Spleen (tissue), 11 donors: ENCODE measurements at regions not wholly inside any gene's neighbourhood (a gene's known extent, or its start where the extent isn't known, plus 50 kb on each side); places are given as distances from the start of the nearest gene placed in this dataset.

ENCODE experiments used
- DNase-seq: peaks from one replicate; pipeline ENCODE4 v3.0.0-alpha.2; 2020
- H3K27ac ChIP-seq, 8 donors: fragments of 200-600 bp; sonication (generic) in 7 of 8; 1 replicate in 4 of 8; 2 replicates in 4 of 8; pipeline versions ENCODE4 v1.5.0 to v1.8.0; 2016 to 2021; ENCODE audit warnings: inconsistent platforms in 4 of 8, mild to moderate bottlenecking in 4 of 8, moderate library complexity in 1 of 8
- H3K27me3 ChIP-seq, 7 donors: fragments of 200-600 bp; sonication (generic) in 6 of 7; replicated peaks in 1 of 7; 1 replicate in 4 of 7; 2 replicates in 3 of 7; pipeline versions ENCODE4 v1.5.0 to v1.8.0; 2016 to 2021; ENCODE audit warnings: inconsistent platforms in 3 of 7, mild to moderate bottlenecking in 1 of 7
- H3K36me3 ChIP-seq, 6 donors: fragments of 200-600 bp; sonication (generic) in 5 of 6; 1 replicate in 4 of 6; 2 replicates in 2 of 6; pipeline versions ENCODE4 v1.5.0 to v1.8.0; 2016 to 2021; ENCODE audit warnings: inconsistent platforms in 2 of 6
- H3K4me1 ChIP-seq, 6 donors: fragments of 200-600 bp; sonication (generic) in 5 of 6; 1 replicate in 3 of 6; 2 replicates in 3 of 6; pipeline versions ENCODE4 v1.5.0 to v1.8.0; 2016 to 2021; ENCODE audit warnings: inconsistent platforms in 3 of 6
- H3K4me3 ChIP-seq, 8 donors: fragments of 200-600 bp; sonication (generic) in 7 of 8; 1 replicate in 4 of 8; 2 replicates in 4 of 8; pipeline versions ENCODE4 v1.5.0 to v1.8.0; 2016 to 2021; ENCODE audit warnings: inconsistent platforms in 4 of 8, mild to moderate bottlenecking in 4 of 8, moderate library complexity in 2 of 8
- H3K9me3 ChIP-seq, 8 donors: fragments of 200-600 bp; sonication (generic) in 7 of 8; 1 replicate in 4 of 8; 2 replicates in 4 of 8; pipeline versions ENCODE4 v1.5.0 to v1.8.0; 2016 to 2021; ENCODE audit warnings: inconsistent platforms in 4 of 8
- CTCF ChIP-seq, 11 experiments: fragments of 200-600 bp in 7 of 11; fragments of 450-650 bp in 4 of 11; sonication (generic) in 4 of 11; IDR thresholded peaks in 8 of 11; conservative IDR thresholded peaks in 3 of 11; 1 replicate in 7 of 11; 2 replicates in 4 of 11; pipeline versions ENCODE4 v1.4.0 to v1.8.0; 2016 to 2021; ENCODE audit warnings: antibody characterized with exemption in 11 of 11, inconsistent platforms in 4 of 11, mild to moderate bottlenecking in 1 of 11
- POLR2A ChIP-seq, 3 donors: fragments of 450-650 bp; IDR thresholded peaks; one replicate each; pipeline ENCODE4 v1.5.1; 2017; ENCODE audit warnings: antibody characterized with exemption in 3 of 3, mild to moderate bottlenecking in 1 of 3
- POLR2AphosphoS5 ChIP-seq, 3 donors: sonication (generic); formaldehyde crosslinking; IDR thresholded peaks; one replicate each; pipeline ENCODE4 v1.5.1; 2017; ENCODE audit warnings: antibody characterized with exemption in 3 of 3
- WGBS, 5 donors: extraction: QIAGEN DNeasy Blood & Tissue Kit in 3 of 5; methylation state at CpG; one replicate each; pipeline versions ENCODE4 v1.1.5 to v1.1.7; 2013 to 2018; 5-methylcytosine and 5-hydroxymethylcytosine counted together
- intact Hi-C: fragments of 100-400 bp; cut with DNase I; formaldehyde crosslinking; loops from one replicate; pipeline ENCODE4 v1.15.0; 2023; ENCODE audit warnings: low total_unique reads
- donor health status: healthy with polysubstance abuse.
- donor health status: DM: no; HTN: no; CAD: no; lungs with moderate emphysema.
- donor health status: DM: no; HTN: no; CAD: no.
- donor health status: Bipolar disorder and iron deficiency.
- donor health status: healthy.
- donor health status: DM: no; HTN: no; CAD: no.
- donor health status: DM: yes; HTN: yes; CAD: no.

- DNase-seq: no peak
- H3K36me3 ChIP-seq: no peaks in the 10 kb centered on the region
- intact Hi-C loops: no loop called here
- H3K27me3 ChIP-seq: no peaks in the 10 kb centered on the region
- H3K27ac ChIP-seq: no peak overlapping the region
- TF ChIP-seq POLR2A (IDR thresholded peaks at IDR 0.05): no peak
- no peak for TF ChIP-seq POLR2AphosphoS5 (IDR thresholded peaks at IDR 0.05)
- no peak for TF ChIP-seq CTCF (IDR thresholded peaks at IDR 0.05 in 8 of 11, conservative IDR thresholded peaks at IDR 0.05 in 3 of 11)
- H3K9me3 ChIP-seq: peaks cover 0 to 25% (median 9%) of the 10 kb centered on the region in 8 donors
- 53 to 68% (median 63%) methylated on average over 1 of the region's 1 CpG for WGBS, 5 donors
- no peak overlapping the region for H3K4me3 ChIP-seq
- H3K4me1 ChIP-seq: no peaks in the 10 kb centered on the region
Measured at GRCh38 chr2:82230406-82230805, 1925.9 kb upstream of the LRRTM1 start.

GRCh38 chr2:82226441-82226840 lies 1921.9 kb upstream of the LRRTM1 start:
- no peaks in the 10 kb centered on the region for H3K27me3 ChIP-seq
- H3K9me3 ChIP-seq: peaks cover 0 to 44% (median 37%) of the 10 kb centered on the region in 8 donors
- no peak overlapping the region for H3K27ac ChIP-seq
- intact Hi-C loops: no loop called here
- H3K4me3 ChIP-seq: no peak overlapping the region
- H3K4me1 ChIP-seq: no peaks in the 10 kb centered on the region
- no peak for DNase-seq
- TF ChIP-seq POLR2A (IDR thresholded peaks at IDR 0.05) (no peak), CTCF (IDR thresholded peaks at IDR 0.05 in 8 of 11, conservative IDR thresholded peaks at IDR 0.05 in 3 of 11) (no peak), POLR2AphosphoS5 (IDR thresholded peaks at IDR 0.05) (no peak)
- H3K36me3 ChIP-seq: no peaks in the 10 kb centered on the region
- 76 to 90% (median 81%) methylated on average over 2 of the region's 2 CpGs for WGBS, 5 donors

- Histone ChIP-seq H3K27ac (no peak overlapping the region), H3K27me3 (no peaks in the 10 kb centered on the region), H3K36me3 (no peaks in the 10 kb centered on the region), H3K4me3 (no peak overlapping the region), H3K4me1 (no peaks in the 10 kb centered on the region), H3K9me3 (peaks cover 0 to 53% (median 44%) of the 10 kb centered on the region in 8 donors)
- no peak for DNase-seq
- no peak for TF ChIP-seq CTCF (IDR thresholded peaks at IDR 0.05 in 8 of 11, conservative IDR thresholded peaks at IDR 0.05 in 3 of 11)
- TF ChIP-seq POLR2AphosphoS5 (IDR thresholded peaks at IDR 0.05): no peak
- TF ChIP-seq POLR2A (IDR thresholded peaks at IDR 0.05): no peak
- intact Hi-C loops: no loop called here
- WGBS, 5 donors: 78 to 86% (median 83%) methylated on average over 5 of the region's 5 CpGs
Measured at GRCh38 chr2:82224301-82224940, 1919.9 kb upstream of the LRRTM1 start.

- DNase-seq: no peak
- no peaks in the 10 kb centered on the region for H3K4me1 ChIP-seq
- H3K36me3 ChIP-seq: no peaks in the 10 kb centered on the region
- H3K27me3 ChIP-seq: no peaks in the 10 kb centered on the region
- H3K4me3 ChIP-seq: no peak overlapping the region
- WGBS, 5 donors: 68 to 82% (median 70%) methylated on average over 3 to 4 of the region's 4 CpGs
- TF ChIP-seq POLR2A (IDR thresholded peaks at IDR 0.05): no peak
- no peak for TF ChIP-seq CTCF (IDR thresholded peaks at IDR 0.05 in 8 of 11, conservative IDR thresholded peaks at IDR 0.05 in 3 of 11)
- no peak for TF ChIP-seq POLR2AphosphoS5 (IDR thresholded peaks at IDR 0.05)
- H3K9me3 ChIP-seq: peaks cover 0 to 41% (median 24%) of the 10 kb centered on the region in 8 donors
- H3K27ac ChIP-seq: no peak overlapping the region
- intact Hi-C loops: no loop called here
Measured at GRCh38 chr2:82215212-82215611, 1910.7 kb upstream of the LRRTM1 start.
